Peyer's patch (tissue), 4 donors: ENCODE measurements at regions not wholly inside any gene's neighbourhood (a gene's known extent, or its start where the extent isn't known, plus 50 kb on each side); places are given as distances from the start of the nearest gene placed in this dataset.

Source experiments
- POLR2A ChIP-seq, 2 donors: fragments of 450-650 bp; IDR thresholded peaks; one replicate each; pipeline ENCODE4 v1.5.1; 2017; ENCODE audit warnings: antibody characterized with exemption in 2 of 2, mild to moderate bottlenecking in 2 of 2, moderate library complexity in 2 of 2
- TF ChIP-seq, protein P1 (sequence below), 6 experiments: fragments of 450-650 bp in 4 of 6; fragments of 200-600 bp in 2 of 6; sonication (generic) in 1 of 6; IDR thresholded peaks; one replicate each; pipeline ENCODE4 v1.5.1; 2017 to 2019; ENCODE audit warnings: antibody characterized with exemption in 6 of 6, mild to moderate bottlenecking in 3 of 6, moderate library complexity in 1 of 6

DNA sequence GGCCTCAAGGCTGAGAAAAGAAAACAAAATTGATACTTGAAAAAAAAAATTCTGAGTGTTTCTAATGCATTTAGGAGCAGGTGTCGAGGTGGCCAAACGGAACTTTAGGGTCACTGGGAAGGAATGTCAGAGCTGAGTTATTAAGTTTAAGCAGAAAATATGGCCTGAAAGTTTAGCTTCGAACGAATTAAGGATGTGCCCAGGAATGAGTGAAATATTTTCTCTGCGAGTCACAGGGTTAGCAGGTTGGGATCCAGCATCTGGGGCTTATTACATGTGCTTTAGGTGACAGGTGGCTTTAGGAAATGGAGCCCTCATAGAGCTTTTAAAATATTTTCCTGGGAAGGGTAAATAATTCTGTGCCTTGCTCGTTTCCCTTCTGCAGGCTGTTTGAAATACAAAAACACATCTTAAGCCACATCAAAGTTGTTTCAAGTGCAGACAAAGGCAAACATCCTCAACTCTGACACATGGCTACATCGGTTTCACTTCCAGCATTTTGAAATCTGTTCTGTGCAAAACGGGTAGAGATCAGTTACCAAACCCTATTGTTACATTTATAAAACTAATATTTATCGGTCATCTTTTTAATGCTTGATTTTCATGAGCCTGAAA lies 143.1 kb upstream of the ARRDC4 start:
- TF ChIP-seq, protein P1, sequence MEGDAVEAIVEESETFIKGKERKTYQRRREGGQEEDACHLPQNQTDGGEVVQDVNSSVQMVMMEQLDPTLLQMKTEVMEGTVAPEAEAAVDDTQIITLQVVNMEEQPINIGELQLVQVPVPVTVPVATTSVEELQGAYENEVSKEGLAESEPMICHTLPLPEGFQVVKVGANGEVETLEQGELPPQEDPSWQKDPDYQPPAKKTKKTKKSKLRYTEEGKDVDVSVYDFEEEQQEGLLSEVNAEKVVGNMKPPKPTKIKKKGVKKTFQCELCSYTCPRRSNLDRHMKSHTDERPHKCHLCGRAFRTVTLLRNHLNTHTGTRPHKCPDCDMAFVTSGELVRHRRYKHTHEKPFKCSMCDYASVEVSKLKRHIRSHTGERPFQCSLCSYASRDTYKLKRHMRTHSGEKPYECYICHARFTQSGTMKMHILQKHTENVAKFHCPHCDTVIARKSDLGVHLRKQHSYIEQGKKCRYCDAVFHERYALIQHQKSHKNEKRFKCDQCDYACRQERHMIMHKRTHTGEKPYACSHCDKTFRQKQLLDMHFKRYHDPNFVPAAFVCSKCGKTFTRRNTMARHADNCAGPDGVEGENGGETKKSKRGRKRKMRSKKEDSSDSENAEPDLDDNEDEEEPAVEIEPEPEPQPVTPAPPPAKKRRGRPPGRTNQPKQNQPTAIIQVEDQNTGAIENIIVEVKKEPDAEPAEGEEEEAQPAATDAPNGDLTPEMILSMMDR (IDR thresholded peaks at IDR 0.05): no peak
- TF ChIP-seq POLR2A (IDR thresholded peaks at IDR 0.05): no peak
